ENCODE measurements at regions not wholly inside any gene's neighbourhood (a gene's known extent, or its start where the extent isn't known, plus 50 kb on each side); places are given as distances from the start of the nearest gene placed in this dataset.

- H3K79me2 ChIP-seq (ENCODE audit: control insufficient read depth, insufficient read depth, low read length): no peaks in the 10 kb centered on the region
- H3K36me3 ChIP-seq (ENCODE audit: control insufficient read depth in 2 of 2, extremely low read depth in 1 of 2, insufficient read depth in 2 of 2, low read length in 2 of 2): no peaks in the 10 kb centered on the region
- no peak overlapping the region for H3K27ac ChIP-seq (ENCODE audit: control insufficient read depth, insufficient read depth, low read length)
- H3K9ac ChIP-seq (ENCODE audit: control insufficient read depth, extremely low read depth, insufficient read depth, low read length): no peak overlapping the region
- FAIRE-seq: no peak
- no peaks in the 10 kb centered on the region for H3K27me3 ChIP-seq (ENCODE audit: control insufficient read depth, extremely low read depth, insufficient read depth, low read length)
- H3K4me1 ChIP-seq (ENCODE audit: control insufficient read depth, extremely low read depth, insufficient read depth, low read length): no peaks in the 10 kb centered on the region
- no peak overlapping the region for H3K4me3 ChIP-seq (ENCODE audit: control insufficient read depth in 2 of 3, extremely low read depth in 1 of 3, insufficient read depth in 2 of 3, low read depth in 1 of 3, low read length in 3 of 3)
- TF ChIP-seq EZH2 (IDR thresholded peaks at IDR 0.05; ENCODE audit: low read length) (no peak), CTCF (optimal IDR thresholded peaks at IDR 0.05 in 1 of 3, IDR thresholded peaks at IDR 0.05 in 1 of 3, conservative IDR thresholded peaks at IDR 0.05 in 1 of 3; ENCODE audit: extremely low read depth in 1 of 3, insufficient read depth in 2 of 3, low read length in 3 of 3) (no peak)
- no peaks in the 10 kb centered on the region for H3K9me1 ChIP-seq (ENCODE audit: control insufficient read depth, extremely low read depth, insufficient read depth, low read length)
- dilution Hi-C loops (cut with MboI; ENCODE audit: extremely low pct_ligation_motif_present, low sequenced_read_pairs): no loop called here
- no peak overlapping the region for H3K4me2 ChIP-seq (ENCODE audit: control insufficient read depth, extremely low read depth, insufficient read depth, low read depth, low read length)
- DNase-seq (ENCODE audit: low read depth, low spot score): no peak
- H4K20me1 ChIP-seq (ENCODE audit: control insufficient read depth, extremely low read depth, insufficient read depth, low read length): no peaks in the 10 kb centered on the region
- H3K9me3 ChIP-seq (ENCODE audit: control insufficient read depth, low read depth, low read length): no peaks in the 10 kb centered on the region
- H2AFZ ChIP-seq (ENCODE audit: control insufficient read depth, low read length): no peak overlapping the region
Observed at GRCh38 chr18:30044496-30044895, 998.0 kb downstream of the DSC3 start.

GRCh38 chr18:30039201-30039600, 1003.3 kb downstream of the DSC3 start:
- no peak for TF ChIP-seq CTCF (optimal IDR thresholded peaks at IDR 0.05 in 1 of 3, IDR thresholded peaks at IDR 0.05 in 1 of 3, conservative IDR thresholded peaks at IDR 0.05 in 1 of 3; ENCODE audit: extremely low read depth in 1 of 3, insufficient read depth in 2 of 3, low read length in 3 of 3)
- TF ChIP-seq EZH2 (IDR thresholded peaks at IDR 0.05; ENCODE audit: low read length): no peak
- Histone ChIP-seq H3K27ac (ENCODE audit: control insufficient read depth, insufficient read depth, low read length) (no peak overlapping the region), H3K9me3 (ENCODE audit: control insufficient read depth, low read depth, low read length) (no peaks in the 10 kb centered on the region), H3K27me3 (ENCODE audit: control insufficient read depth, extremely low read depth, insufficient read depth, low read length) (no peaks in the 10 kb centered on the region), H3K9me1 (ENCODE audit: control insufficient read depth, extremely low read depth, insufficient read depth, low read length) (no peaks in the 10 kb centered on the region), H4K20me1 (ENCODE audit: control insufficient read depth, extremely low read depth, insufficient read depth, low read length) (no peaks in the 10 kb centered on the region), H3K36me3 (ENCODE audit: control insufficient read depth in 2 of 2, extremely low read depth in 1 of 2, insufficient read depth in 2 of 2, low read length in 2 of 2) (no peaks in the 10 kb centered on the region), H3K4me3 (ENCODE audit: control insufficient read depth in 2 of 3, extremely low read depth in 1 of 3, insufficient read depth in 2 of 3, low read depth in 1 of 3, low read length in 3 of 3) (no peak overlapping the region), H3K79me2 (ENCODE audit: control insufficient read depth, insufficient read depth, low read length) (no peaks in the 10 kb centered on the region), H2AFZ (ENCODE audit: control insufficient read depth, low read length) (no peak overlapping the region), H3K9ac (ENCODE audit: control insufficient read depth, extremely low read depth, insufficient read depth, low read length) (no peak overlapping the region), H3K4me1 (ENCODE audit: control insufficient read depth, extremely low read depth, insufficient read depth, low read length) (no peaks in the 10 kb centered on the region), H3K4me2 (ENCODE audit: control insufficient read depth, extremely low read depth, insufficient read depth, low read depth, low read length) (no peak overlapping the region)
- no peak for FAIRE-seq
- no peak for DNase-seq (ENCODE audit: low read depth, low spot score)
- dilution Hi-C loops (cut with MboI; ENCODE audit: extremely low pct_ligation_motif_present, low sequenced_read_pairs): no loop called here

Data from keratinocyte (primary cell).